Endothelial cell (in vitro differentiated cells): ENCODE measurements at regions not wholly inside any gene's neighbourhood (a gene's known extent, or its start where the extent isn't known, plus 50 kb on each side); places are given as distances from the start of the nearest gene placed in this dataset.

Experiments
- DNase-seq: peaks from one replicate; pipeline ENCODE4 v3.0.0; 2021; ENCODE audit warnings: low spot score
- H3K27ac Mint-ChIP-seq: one replicate; pipeline ENCODE4 v1.8.0; 2021; ENCODE audit warnings: mixed read lengths, inconsistent platforms; ENCODE audit not compliant: unreplicated experiment
- H3K27me3 Mint-ChIP-seq: one replicate; pipeline ENCODE4 v1.8.0; 2021; ENCODE audit warnings: mild to moderate bottlenecking, moderate library complexity, mixed read lengths, inconsistent platforms; ENCODE audit not compliant: unreplicated experiment
- H3K36me3 Mint-ChIP-seq: one replicate; pipeline ENCODE4 v1.8.0; 2021; ENCODE audit warnings: mild to moderate bottlenecking, low read depth, mixed read lengths, inconsistent platforms; ENCODE audit not compliant: unreplicated experiment
- H3K4me1 Mint-ChIP-seq: one replicate; pipeline ENCODE4 v1.8.0; 2021; ENCODE audit warnings: mild to moderate bottlenecking, mixed read lengths, inconsistent platforms; ENCODE audit not compliant: unreplicated experiment
- H3K4me3 Mint-ChIP-seq: one replicate; pipeline ENCODE4 v1.8.0; 2021; ENCODE audit warnings: mild to moderate bottlenecking, mixed read lengths, inconsistent platforms; ENCODE audit not compliant: unreplicated experiment
- H3K9me3 Mint-ChIP-seq: one replicate; pipeline ENCODE4 v1.8.0; 2021; ENCODE audit warnings: mixed read lengths, inconsistent platforms; ENCODE audit not compliant: unreplicated experiment
- CTCF ChIP-seq: fragments of 200-600 bp; sonication (generic); IDR thresholded peaks from one replicate; pipeline ENCODE4 v1.5.0; 2021; ENCODE audit warnings: antibody characterized with exemption; ENCODE audit not compliant: unreplicated experiment

- no peak for TF ChIP-seq CTCF
- Mint-ChIP-seq H3K4me1 (no peaks in the 10 kb centered on the region), H3K36me3 (peaks cover 3% of the 10 kb centered on the region), H3K4me3 (no peak overlapping the region), H3K27me3 (peaks cover 5% of the 10 kb centered on the region), H3K9me3 (no peaks in the 10 kb centered on the region), H3K27ac (no peak overlapping the region)
- no peak for DNase-seq
Observed at GRCh38 chr13:22126433-22127021, 455.7 kb downstream of the FGF9 start.

GRCh38 chr13:22127277-22128164, 456.6 kb downstream of the FGF9 start:
- DNase-seq, result no peak
- Mint-ChIP-seq H3K9me3 (no peaks in the 10 kb centered on the region), H3K27me3 (peaks cover 3% of the 10 kb centered on the region), H3K27ac (no peak overlapping the region), H3K4me1 (no peaks in the 10 kb centered on the region), H3K4me3 (no peak overlapping the region), H3K36me3 (peaks cover 3% of the 10 kb centered on the region)
- no peak for TF ChIP-seq CTCF

- H3K9me3 Mint-ChIP-seq, result no peaks in the 10 kb centered on the region
- DNase-seq, result no peak
- no peak for TF ChIP-seq CTCF
- peaks cover 3% of the 10 kb centered on the region for H3K27me3 Mint-ChIP-seq
- no peaks in the 10 kb centered on the region for H3K4me1 Mint-ChIP-seq
- H3K36me3 Mint-ChIP-seq, result peaks cover 3% of the 10 kb centered on the region
- H3K27ac Mint-ChIP-seq, result no peak overlapping the region
- no peak overlapping the region for H3K4me3 Mint-ChIP-seq
Observed at GRCh38 chr13:22128441-22129408, 457.9 kb downstream of the FGF9 start.

GRCh38 chr13:22130254-22130653, 459.4 kb downstream of the FGF9 start:
- Mint-ChIP-seq H3K27ac (no peak overlapping the region), H3K4me3 (no peak overlapping the region), H3K9me3 (no peaks in the 10 kb centered on the region), H3K4me1 (no peaks in the 10 kb centered on the region), H3K27me3 (peaks cover 3% of the 10 kb centered on the region), H3K36me3 (peaks cover 3% of the 10 kb centered on the region)
- TF ChIP-seq CTCF, result no peak
- DNase-seq, result no peak
